OCI-LY1 (cell line): ENCODE measurements at regions not wholly inside any gene's neighbourhood (a gene's known extent, or its start where the extent isn't known, plus 50 kb on each side); places are given as distances from the start of the nearest gene placed in this dataset.

ENCODE experiments used
- H2AFZ ChIP-seq: fragments of 200-600 bp; sonication (generic), shearing (Covaris generic); 2 replicates; pipeline ENCODE4 v1.6.0; 2014; ENCODE audit warnings: antibody characterized with exemption, mild to moderate bottlenecking, low read length
- H3F3A ChIP-seq: fragments of 200-600 bp; sonication (generic), shearing (Covaris generic); 2 replicates; pipeline ENCODE4 v1.6.0; 2014; ENCODE audit warnings: mild to moderate bottlenecking, antibody characterized with exemption, low read length, moderate library complexity; ENCODE audit not compliant: insufficient read depth
- H3K27ac ChIP-seq: fragments of 200-600 bp; sonication (generic); 2 replicates; pipeline ENCODE4 v1.5.1; 2014; ENCODE audit warnings: low read length, mixed run types, mild to moderate bottlenecking, low read depth; ENCODE audit not compliant: poor library complexity, severe bottlenecking
- H3K27me3 ChIP-seq: fragments of 200-600 bp; sonication (generic); 2 replicates; pipeline ENCODE4 v1.6.0; 2014; ENCODE audit warnings: antibody characterized with exemption, mild to moderate bottlenecking, low read length, moderate library complexity; ENCODE audit not compliant: insufficient read depth
- H3K36me3 ChIP-seq: fragments of 200-600 bp; sonication (generic); 2 replicates; pipeline ENCODE4 v1.6.1; 2014; ENCODE audit warnings: mild to moderate bottlenecking, antibody characterized with exemption, low read length, moderate library complexity, mixed read lengths; ENCODE audit not compliant: insufficient read depth
- H3K4me1 ChIP-seq: fragments of 200-600 bp; sonication (generic); 2 replicates; pipeline ENCODE4 v1.5.1; 2014; ENCODE audit warnings: mild to moderate bottlenecking, low read length, moderate library complexity; ENCODE audit not compliant: insufficient read depth, severe bottlenecking
- H3K4me2 ChIP-seq: fragments of 200-600 bp; sonication (generic), shearing (Covaris generic); 2 replicates; pipeline ENCODE4 v1.6.1; 2014; ENCODE audit warnings: low read length
- H3K4me3 ChIP-seq: fragments of 200-600 bp; sonication (generic); 2 replicates; pipeline ENCODE4 v1.5.1; 2014; ENCODE audit warnings: low read length, low read depth, mild to moderate bottlenecking, mixed read lengths; ENCODE audit not compliant: poor library complexity, severe bottlenecking
- H3K79me2 ChIP-seq: fragments of 200-600 bp; shearing (Covaris generic); 2 replicates; pipeline ENCODE4 v1.6.1; 2016; ENCODE audit warnings: mixed run types, low read length, mixed read lengths; ENCODE audit not compliant: insufficient read depth
- H3K9ac ChIP-seq: fragments of 200-600 bp; sonication (generic), shearing (Covaris generic); 2 replicates; pipeline ENCODE4 v1.6.1; 2014; ENCODE audit warnings: mild to moderate bottlenecking, low read length, mixed read lengths
- H3K9me2 ChIP-seq: fragments of 200-600 bp; sonication (generic), shearing (Covaris generic); 2 replicates; pipeline ENCODE4 v1.6.1; 2014; ENCODE audit warnings: low read depth, mild to moderate bottlenecking, low read length, mixed read lengths
- H3K9me3 ChIP-seq: fragments of 200-600 bp; shearing (Covaris generic); 2 replicates; pipeline ENCODE4 v1.6.1; 2014; ENCODE audit warnings: low read length, mixed read lengths
- H4K20me1 ChIP-seq: fragments of 200-600 bp; sonication (generic), shearing (Covaris generic); 2 replicates; pipeline ENCODE4 v1.6.0; 2016; ENCODE audit warnings: mild to moderate bottlenecking, low read length; ENCODE audit not compliant: insufficient read depth
- CTCF ChIP-seq: fragments of 200-600 bp; sonication (generic), shearing (Covaris generic); IDR thresholded peaks from 2 replicates; pipeline ENCODE4 v1.5.1; 2017; ENCODE audit warnings: mild to moderate bottlenecking, antibody characterized with exemption, low read length, moderate library complexity, mixed read lengths
- EZH2 ChIP-seq: fragments of 200-600 bp; sonication (generic), shearing (Covaris generic); IDR thresholded peaks from 2 replicates; pipeline ENCODE4 v1.8.0; 2017; ENCODE audit warnings: borderline replicate concordance, mixed run types, mild to moderate bottlenecking, antibody characterized with exemption, low read length, moderate library complexity, mixed read lengths

GRCh38 chr11:39435641-39436040, 2023.8 kb downstream of the LRRC4C start:
- H4K20me1 ChIP-seq = no peaks in the 10 kb centered on the region
- no peak overlapping the region for H3K4me2 ChIP-seq
- H3K79me2 ChIP-seq = no peaks in the 10 kb centered on the region
- no peak overlapping the region for H3K4me3 ChIP-seq
- no peak for TF ChIP-seq EZH2
- no peaks in the 10 kb centered on the region for H3K9me3 ChIP-seq
- no peak overlapping the region for H3K9ac ChIP-seq
- H3K36me3 ChIP-seq = no peaks in the 10 kb centered on the region
- H3F3A ChIP-seq = no peaks in the 10 kb centered on the region
- H2AFZ ChIP-seq = no peak overlapping the region
- H3K27me3 ChIP-seq = no peaks in the 10 kb centered on the region
- H3K27ac ChIP-seq = no peak overlapping the region
- H3K4me1 ChIP-seq = no peaks in the 10 kb centered on the region
- no peaks in the 10 kb centered on the region for H3K9me2 ChIP-seq

- no peak overlapping the region for H2AFZ ChIP-seq
- H3K27me3 ChIP-seq = no peaks in the 10 kb centered on the region
- no peaks in the 10 kb centered on the region for H4K20me1 ChIP-seq
- H3K9me3 ChIP-seq = no peaks in the 10 kb centered on the region
- no peak overlapping the region for H3K4me2 ChIP-seq
- no peaks in the 10 kb centered on the region for H3K4me1 ChIP-seq
- TF ChIP-seq CTCF (no peak), EZH2 (no peak)
- H3K36me3 ChIP-seq = no peaks in the 10 kb centered on the region
- H3K9ac ChIP-seq = no peak overlapping the region
- H3K27ac ChIP-seq = no peak overlapping the region
- no peak overlapping the region for H3K4me3 ChIP-seq
- H3K79me2 ChIP-seq = no peaks in the 10 kb centered on the region
- H3F3A ChIP-seq = no peaks in the 10 kb centered on the region
- H3K9me2 ChIP-seq = no peaks in the 10 kb centered on the region
These were observed 2025.0 kb downstream of the LRRC4C start for GRCh38 chr11:39434466-39434865.

GRCh38 chr11:39432929-39433328, 2026.5 kb downstream of the LRRC4C start:
- Histone ChIP-seq H3K9me3 (no peaks in the 10 kb centered on the region), H2AFZ (no peak overlapping the region), H3F3A (no peaks in the 10 kb centered on the region), H3K27me3 (no peaks in the 10 kb centered on the region), H3K9ac (no peak overlapping the region), H3K36me3 (no peaks in the 10 kb centered on the region), H3K4me3 (no peak overlapping the region), H3K4me2 (no peak overlapping the region), H3K9me2 (no peaks in the 10 kb centered on the region), H4K20me1 (no peaks in the 10 kb centered on the region), H3K4me1 (no peaks in the 10 kb centered on the region), H3K79me2 (no peaks in the 10 kb centered on the region), H3K27ac (no peak overlapping the region)
- TF ChIP-seq EZH2 = no peak
- no peak for TF ChIP-seq CTCF

DNA sequence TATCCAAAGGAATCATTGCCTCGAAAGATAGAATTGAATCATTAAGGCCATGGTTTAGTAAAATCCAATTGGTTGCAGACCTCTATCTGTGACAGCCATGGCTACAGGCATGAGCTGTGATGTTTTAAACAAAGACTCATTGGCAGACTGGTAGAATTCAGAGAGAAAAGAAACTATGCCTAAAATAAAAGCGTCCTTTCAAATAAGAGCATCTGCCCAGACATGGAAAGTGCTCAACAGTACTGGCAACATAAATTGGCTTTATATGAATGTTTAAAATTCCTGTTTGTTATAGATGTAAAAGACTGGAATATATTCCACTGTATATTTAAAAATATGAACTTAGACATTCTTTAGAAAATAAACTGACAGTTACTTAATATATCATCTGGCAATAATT, 2034.2 kb downstream of the LRRC4C start:
- Histone ChIP-seq H3K27me3 (no peaks in the 10 kb centered on the region), H3K79me2 (no peaks in the 10 kb centered on the region), H2AFZ (no peak overlapping the region), H3K27ac (no peak overlapping the region), H3F3A (no peaks in the 10 kb centered on the region), H3K4me1 (no peaks in the 10 kb centered on the region), H3K36me3 (no peaks in the 10 kb centered on the region), H3K4me2 (no peak overlapping the region), H4K20me1 (no peaks in the 10 kb centered on the region), H3K9me2 (no peaks in the 10 kb centered on the region), H3K9ac (no peak overlapping the region), H3K9me3 (no peaks in the 10 kb centered on the region), H3K4me3 (no peak overlapping the region)
- no peak for TF ChIP-seq EZH2
- no peak for TF ChIP-seq CTCF
